GM12878 (cell line): ENCODE measurements at regions not wholly inside any gene's neighbourhood (a gene's known extent, or its start where the extent isn't known, plus 50 kb on each side); places are given as distances from the start of the nearest gene placed in this dataset.
"Not testable (repeated sequence)": the region's sequence is repeated elsewhere in the genome, so short reads cannot be mapped to it uniquely, and the experiment has no call there.

Experiments
- ATAC-seq: fragments of 200-7000 bp; cut with Tn5 transposase; 3 replicates; pipeline ENCODE4 v1.9.1; 2020; ENCODE audit warnings: mild to moderate bottlenecking, moderate library complexity
- BruUV-seq: library from RNA; stranded (reverse); fragments of 400-500 nt; replicated peaks from 2 replicates; lab custom pipeline; 2021; lab: Mats Ljungman, UMichigan
- CTCF ChIA-PET: fragments of 300-600 bp; sonication (Branson Sonifier 250); formaldehyde crosslinking; extraction: SDS; loops from one replicate; lab custom pipeline; 2021; ENCODE audit warnings: inconsistent platforms; lab: Yijun Ruan, JAX
- POLR2A ChIA-PET: fragments of 350-600 bp; formaldehyde crosslinking; extraction: SDS; loops from one replicate; lab custom pipeline; 2021; ENCODE audit warnings: inconsistent platforms; lab: Charles Lee
- RAD21 ChIA-PET: fragments of 300-600 bp; sonication (Branson Sonifier 250); formaldehyde crosslinking; loops from one replicate; lab custom pipeline; 2023; ENCODE audit warnings: antibody characterized with exemption; ENCODE audit not compliant: unreplicated experiment; lab: Charles Lee
- SMC1A ChIA-PET: fragments of 300-600 bp; sonication (Branson Sonifier 250); formaldehyde crosslinking; loops from one replicate; lab custom pipeline; 2023; ENCODE audit not compliant: unreplicated experiment, uncharacterized antibody; lab: Charles Lee
- DNase-seq: peaks from one replicate; pipeline ENCODE4 v3.0.0-alpha.2; 2011; ENCODE audit warnings: low read depth, low spot score
- FAIRE-seq: peaks from 3 replicates; lab custom pipeline; 2011; peaks lifted over from hg19 to GRCh38; lab: Jason Lieb, UNC
- H2AFZ ChIP-seq: 2 replicates; pipeline ENCODE4 v1.6.0; 2011; ENCODE audit warnings: low read depth, low read length, control low read depth; ENCODE audit not compliant: control insufficient read depth
- H3K27ac ChIP-seq: 2 replicates; pipeline ENCODE4 v1.5.1; 2011; ENCODE audit warnings: control low read depth; ENCODE audit not compliant: control insufficient read depth, insufficient read depth
- H3K27me3 ChIP-seq, 2 experiments: replicated peaks in 1 of 2; 2 replicates each; pipeline versions ENCODE4 v1.6.0 to v1.6.1; 2011; ENCODE audit warnings: low read length in 1 of 2; ENCODE audit not compliant: control insufficient read depth in 2 of 2, insufficient read depth in 2 of 2
- H3K36me3 ChIP-seq, 2 experiments: 2 replicates each; pipeline ENCODE4 v1.5.1; 2011; ENCODE audit warnings: low read length in 1 of 2; ENCODE audit not compliant: control insufficient read depth in 2 of 2, insufficient read depth in 2 of 2
- H3K4me1 ChIP-seq: 2 replicates; pipeline ENCODE4 v1.6.1; 2011; ENCODE audit warnings: mild to moderate bottlenecking, low read length, moderate library complexity, mixed read lengths; ENCODE audit not compliant: control insufficient read depth, insufficient read depth
- H3K4me2 ChIP-seq: 2 replicates; pipeline ENCODE4 v1.6.0; 2011; ENCODE audit warnings: control low read depth; ENCODE audit not compliant: control insufficient read depth, insufficient read depth
- H3K4me3 ChIP-seq: fragments of 200-600 bp; sonication (generic); 2 replicates; pipeline ENCODE4 v1.5.1; 2016
- H3K79me2 ChIP-seq: 2 replicates; pipeline ENCODE4 v1.6.0; 2011; ENCODE audit warnings: low read length; ENCODE audit not compliant: control insufficient read depth, insufficient read depth
- H3K9ac ChIP-seq: 2 replicates; pipeline ENCODE4 v1.8.0; 2011; ENCODE audit warnings: low read length, control low read depth, mixed read lengths; ENCODE audit not compliant: control insufficient read depth, insufficient read depth
- H3K9me3 ChIP-seq: replicated peaks from 3 replicates; pipeline ENCODE4 v1.5.1; 2011; ENCODE audit warnings: mild to moderate bottlenecking, low read length; ENCODE audit not compliant: control insufficient read depth, insufficient read depth
- H4K20me1 ChIP-seq: 2 replicates; pipeline ENCODE4 v1.6.0; 2011; ENCODE audit not compliant: control insufficient read depth, insufficient read depth
- EED ChIP-seq: sonication (generic); IDR thresholded peaks from 2 replicates; pipeline ENCODE4 v1.6.1; 2016; ENCODE audit warnings: antibody characterized with exemption, low read depth
- FOXM1 ChIP-seq: IDR thresholded peaks from 2 replicates; pipeline ENCODE4 v1.6.1; 2012; ENCODE audit warnings: low read depth, mild to moderate bottlenecking, inconsistent platforms, low read length, moderate library complexity
- NFIC ChIP-seq: IDR thresholded peaks from 2 replicates; pipeline ENCODE4 v1.6.1; 2012; ENCODE audit warnings: low read depth, mild to moderate bottlenecking, inconsistent platforms, low read length, moderate library complexity
- PAX5 ChIP-seq: IDR thresholded peaks from 2 replicates; pipeline ENCODE4 v1.6.1; 2011; ENCODE audit warnings: low read depth, low read length, borderline replicate concordance
- SMC3 ChIP-seq: IDR thresholded peaks from 2 replicates; pipeline ENCODE4 v1.6.1; 2011; ENCODE audit warnings: low read length, improper control_type of control experiment, borderline replicate concordance
- TCF3 ChIP-seq: IDR thresholded peaks from 2 replicates; pipeline ENCODE4 v1.6.1; 2012; ENCODE audit warnings: low read depth, mild to moderate bottlenecking, low read length, borderline replicate concordance; ENCODE audit not compliant: insufficient read depth
- ZBTB4 ChIP-seq: fragments of 450-650 bp; formaldehyde crosslinking; IDR thresholded peaks from 2 replicates; pipeline ENCODE4 v1.4.0; 2022; ENCODE audit warnings: mild to moderate bottlenecking, moderate library complexity
- WGBS: methylation state at CpG from one replicate; pipeline ENCODE4 v1.1.6; 2016; ENCODE audit warnings: low lambda C conversion rate; ENCODE audit not compliant: insufficient replicate concordance, insufficient coverage; ENCODE audit errors: missing lambda C conversion rate; 5-methylcytosine and 5-hydroxymethylcytosine counted together
- in situ Hi-C: fragments of 300-500 bp; cut with MboI; formaldehyde crosslinking; loops from 9 replicates; pipeline ENCODE4 v1.14.3; 2018; ENCODE audit warnings: mixed read lengths
- intact Hi-C: fragments of 100-400 bp; cut with micrococcal nuclease; formaldehyde crosslinking; loops from one replicate; pipeline ENCODE4 v1.14.2; 2022; ENCODE audit not compliant: unreplicated experiment
- TF ChIP-seq, protein P1 (sequence below): fragments of 450-650 bp; IDR thresholded peaks from 2 replicates; pipeline ENCODE4 v1.6.1; 2017; ENCODE audit warnings: mild to moderate bottlenecking, moderate library complexity

GRCh38 chr14:98009177-98009576 is 1212.0 kb downstream of the VRK1 start:
- BruUV-seq, RAD21 ChIA-PET, H3K79me2 ChIP-seq, CTCF ChIA-PET, H3K36me3 ChIP-seq, FAIRE-seq, H3K27ac ChIP-seq, ATAC-seq, H3K4me2 ChIP-seq, H3K4me3 ChIP-seq, H3K27me3 ChIP-seq, intact Hi-C loops, H2AFZ ChIP-seq, H3K4me1 ChIP-seq, DNase-seq, H4K20me1 ChIP-seq, in situ Hi-C loops, H3K9ac ChIP-seq, SMC1A ChIA-PET, H3K9me3 ChIP-seq, POLR2A ChIA-PET: not testable (repeated sequence)
- WGBS, result 10% methylated on average over 3 of the region's 3 CpGs

DNA sequence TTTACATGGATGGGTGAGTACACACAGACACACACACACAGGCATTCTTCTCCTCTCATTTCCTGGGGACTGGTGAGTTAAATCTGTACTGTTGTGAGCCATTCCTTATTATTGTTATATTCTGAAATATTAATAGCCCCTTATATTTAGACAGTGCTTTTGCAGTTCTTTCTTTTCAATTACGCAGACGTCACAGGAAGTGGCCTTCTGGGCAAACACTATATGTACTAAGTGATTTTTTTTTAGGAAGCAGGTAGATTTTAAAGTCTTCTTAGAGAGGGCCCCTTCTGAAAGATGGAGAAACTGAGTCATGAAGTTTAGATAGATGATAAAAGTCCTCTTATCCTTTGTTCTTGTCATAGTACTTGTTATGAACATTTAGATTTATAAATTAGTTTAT is 1213.6 kb downstream of the VRK1 start:
- no peaks in the 10 kb centered on the region for H3K4me1 ChIP-seq
- no peak for FAIRE-seq
- H3K36me3 ChIP-seq, result no peaks in the 10 kb centered on the region
- no peak overlapping the region for H3K4me3 ChIP-seq
- H3K9ac ChIP-seq, result no peak overlapping the region
- no peaks in the 10 kb centered on the region for H3K9me3 ChIP-seq
- ChIA-PET SMC1A (interaction anchor here (1.0 kb wide), 1 partner anchor 93 kb away, joined by 3 read pairs; no protein-coding TSS in a partner anchor), RAD21 (interaction anchor here (0.6 to 1.3 kb wide), 2 partner anchors 13 to 101 kb away, joined by 3 read pairs; no protein-coding TSS in a partner anchor), CTCF (no interaction called here), POLR2A (interaction anchor here (0.6 kb wide), 2 partner anchors 20 to 34 kb away, joined by 3 to 7 read pairs; no protein-coding TSS in a partner anchor)
- no peaks in the 10 kb centered on the region for H3K27me3 ChIP-seq
- H3K27ac ChIP-seq, result no peak overlapping the region
- no peaks in the 10 kb centered on the region for H4K20me1 ChIP-seq
- in situ Hi-C loops, result no loop called here
- 61% methylated on average over 2 of the region's 2 CpGs for WGBS
- no TSS peak for BruUV-seq
- no peak for ATAC-seq
- H2AFZ ChIP-seq, result no peak overlapping the region
- intact Hi-C loops, result no loop called here
- no peak overlapping the region for H3K4me2 ChIP-seq
- H3K79me2 ChIP-seq, result no peaks in the 10 kb centered on the region
- no peak for DNase-seq
- no peak for TF ChIP-seq ZBTB4 (CRISPR knock-in tag)
- no peak for TF ChIP-seq NFIC
- TF ChIP-seq FOXM1, result no peak
- no peak for TF ChIP-seq PAX5
- no peak for TF ChIP-seq SMC3
- TF ChIP-seq EED, result no peak
- TF ChIP-seq, protein P1, sequence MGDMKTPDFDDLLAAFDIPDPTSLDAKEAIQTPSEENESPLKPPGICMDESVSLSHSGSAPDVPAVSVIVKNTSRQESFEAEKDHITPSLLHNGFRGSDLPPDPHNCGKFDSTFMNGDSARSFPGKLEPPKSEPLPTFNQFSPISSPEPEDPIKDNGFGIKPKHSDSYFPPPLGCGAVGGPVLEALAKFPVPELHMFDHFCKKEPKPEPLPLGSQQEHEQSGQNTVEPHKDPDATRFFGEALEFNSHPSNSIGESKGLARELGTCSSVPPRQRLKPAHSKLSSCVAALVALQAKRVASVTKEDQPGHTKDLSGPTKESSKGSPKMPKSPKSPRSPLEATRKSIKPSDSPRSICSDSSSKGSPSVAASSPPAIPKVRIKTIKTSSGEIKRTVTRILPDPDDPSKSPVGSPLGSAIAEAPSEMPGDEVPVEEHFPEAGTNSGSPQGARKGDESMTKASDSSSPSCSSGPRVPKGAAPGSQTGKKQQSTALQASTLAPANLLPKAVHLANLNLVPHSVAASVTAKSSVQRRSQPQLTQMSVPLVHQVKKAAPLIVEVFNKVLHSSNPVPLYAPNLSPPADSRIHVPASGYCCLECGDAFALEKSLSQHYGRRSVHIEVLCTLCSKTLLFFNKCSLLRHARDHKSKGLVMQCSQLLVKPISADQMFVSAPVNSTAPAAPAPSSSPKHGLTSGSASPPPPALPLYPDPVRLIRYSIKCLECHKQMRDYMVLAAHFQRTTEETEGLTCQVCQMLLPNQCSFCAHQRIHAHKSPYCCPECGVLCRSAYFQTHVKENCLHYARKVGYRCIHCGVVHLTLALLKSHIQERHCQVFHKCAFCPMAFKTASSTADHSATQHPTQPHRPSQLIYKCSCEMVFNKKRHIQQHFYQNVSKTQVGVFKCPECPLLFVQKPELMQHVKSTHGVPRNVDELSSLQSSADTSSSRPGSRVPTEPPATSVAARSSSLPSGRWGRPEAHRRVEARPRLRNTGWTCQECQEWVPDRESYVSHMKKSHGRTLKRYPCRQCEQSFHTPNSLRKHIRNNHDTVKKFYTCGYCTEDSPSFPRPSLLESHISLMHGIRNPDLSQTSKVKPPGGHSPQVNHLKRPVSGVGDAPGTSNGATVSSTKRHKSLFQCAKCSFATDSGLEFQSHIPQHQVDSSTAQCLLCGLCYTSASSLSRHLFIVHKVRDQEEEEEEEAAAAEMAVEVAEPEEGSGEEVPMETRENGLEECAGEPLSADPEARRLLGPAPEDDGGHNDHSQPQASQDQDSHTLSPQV, result no peak
- TF ChIP-seq TCF3, result no peak
